ENCODE measurements at regions not wholly inside any gene's neighbourhood (a gene's known extent, or its start where the extent isn't known, plus 50 kb on each side); places are given as distances from the start of the nearest gene placed in this dataset.

DNA sequence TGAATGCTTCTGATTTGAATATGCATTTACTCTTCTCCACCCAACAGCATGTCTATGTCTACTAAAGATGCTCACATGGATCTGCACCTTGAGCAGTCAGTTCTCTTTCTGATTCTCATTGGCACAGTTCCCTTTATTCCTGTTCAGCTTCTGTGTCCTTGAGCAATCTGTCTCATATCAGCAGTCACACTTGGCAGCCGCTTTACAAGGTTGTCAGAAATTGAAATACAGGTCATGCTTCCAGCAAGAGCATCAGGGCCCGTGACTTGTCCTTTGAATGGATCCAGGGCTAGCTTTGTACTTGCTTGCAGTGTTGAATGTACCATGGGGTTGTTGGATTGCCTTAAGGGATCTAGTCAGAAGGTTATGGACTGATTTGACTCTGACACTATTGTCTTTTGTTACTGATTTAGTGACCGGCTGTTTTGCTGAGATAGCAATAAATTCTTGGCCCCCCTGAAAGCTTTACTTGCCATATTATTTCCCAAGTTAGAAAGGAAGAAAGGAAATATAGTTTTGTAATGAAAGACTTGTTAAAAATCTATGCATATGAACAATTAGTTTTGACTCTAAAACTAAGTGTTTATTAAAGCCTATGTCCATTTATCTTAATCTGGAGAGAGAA is 273.4 kb upstream of the ISL1 start:
- H3K4me2 ChIP-seq (ENCODE audit: insufficient read depth in 1 of 2, low read depth in 2 of 2, low read length in 2 of 2), result no peak overlapping the region
- no peaks in the 10 kb centered on the region for H3K27me3 ChIP-seq (replicated peaks in 1 of 4; ENCODE audit: control insufficient read depth in 3 of 4, extremely low read depth in 1 of 4, insufficient read depth in 3 of 4, low read length in 3 of 4)

More for the DNA sequence above, 273.4 kb upstream of the ISL1 start:
- H2AK5ac ChIP-seq (ENCODE audit: low read depth, low read length), result no peak overlapping the region
- no peak overlapping the region for H4K91ac ChIP-seq (replicated peaks; ENCODE audit: insufficient read length, low read length)
- no peak overlapping the region for H2BK5ac ChIP-seq (ENCODE audit: low read depth, low read length)
- H2BK120ac ChIP-seq (replicated peaks; ENCODE audit: low read depth, low read length), result no peak overlapping the region
- H2AFZ ChIP-seq (ENCODE audit: low read length), result no peak overlapping the region
- peak; percentile 45 for TF ChIP-seq MAFK (IDR thresholded peaks at IDR 0.05; ENCODE audit: low read depth, low read length)
- no peak for TF ChIP-seq CREB1 (IDR thresholded peaks at IDR 0.05)
- no peak for TF ChIP-seq SIRT6 (IDR thresholded peaks at IDR 0.05; ENCODE audit: low read length)
- H3K14ac ChIP-seq (ENCODE audit: insufficient read length), result no peak overlapping the region
- no peak overlapping the region for H3K56ac ChIP-seq (replicated peaks; ENCODE audit: insufficient read length, low read depth, low read length)
- WGBS, 2 experiments (ENCODE audit: extremely low coverage in 1 of 2, insufficient coverage in 1 of 2, insufficient read length in 1 of 2, insufficient replicate concordance in 2 of 2, low coverage in 1 of 2, low lambda C conversion rate in 2 of 2, missing lambda C conversion rate in 1 of 2), result 87% methylated on average over 3 of the region's 3 CpGs; no CpG with 5 or more reads in 1 of the 2 experiments
- no peak overlapping the region for H3K4ac ChIP-seq (replicated peaks; ENCODE audit: insufficient read length, low read depth, low read length)
- no peaks in the 10 kb centered on the region for H3K23me2 ChIP-seq (ENCODE audit: low read depth, low read length)
- H3K36me3 ChIP-seq (ENCODE audit: control insufficient read depth in 2 of 4, insufficient read depth in 4 of 4, low read length in 3 of 4), result no peaks in the 10 kb centered on the region
- no peaks in the 10 kb centered on the region for H3K9me3 ChIP-seq (ENCODE audit: insufficient read depth in 2 of 2, low read depth in 1 of 2, low read length in 1 of 2)
- H2BK20ac ChIP-seq (ENCODE audit: low read length), result no peak overlapping the region
- no peak overlapping the region for H3K9ac ChIP-seq (replicated peaks in 1 of 4; ENCODE audit: extremely low read depth in 1 of 4, low read depth in 3 of 4, low read length in 3 of 4)
- DNase-seq (ENCODE audit: low read depth in 1 of 2, low spot score in 2 of 2) (no peak), FAIRE-seq (no peak)
- no peak overlapping the region for H2BK12ac ChIP-seq (ENCODE audit: low read depth, low read length)
- no peak overlapping the region for H4K8ac ChIP-seq (ENCODE audit: extremely low read depth, insufficient read depth, low read length)
- ChIA-PET CTCF (ENCODE audit: partially characterized antibody) (interaction anchor here (0.6 to 0.8 kb wide), 3 partner anchors 47 to 152 kb away, joined by 3 to 4 read pairs (median 3); no protein-coding TSS in a partner anchor), POLR2A (ENCODE audit: partially characterized antibody) (no interaction called here)
- H3K79me2 ChIP-seq (ENCODE audit: control insufficient read depth in 1 of 2, insufficient read depth in 2 of 2, low read length in 2 of 2), result no peaks in the 10 kb centered on the region
- no peak overlapping the region for H3K23ac ChIP-seq (ENCODE audit: insufficient read length)
- H3K27ac ChIP-seq (ENCODE audit: low read depth, low read length), result no peak overlapping the region
- no peaks in the 10 kb centered on the region for H4K20me1 ChIP-seq (replicated peaks in 1 of 2; ENCODE audit: control insufficient read depth in 1 of 2, insufficient read depth in 2 of 2, low read length in 2 of 2)
- no peak overlapping the region for H3K18ac ChIP-seq (ENCODE audit: extremely low read depth, low read length)
- no peaks in the 10 kb centered on the region for H3K79me1 ChIP-seq (ENCODE audit: low read depth, low read length)
- no peak overlapping the region for H3K4me3 ChIP-seq (ENCODE audit: extremely low read depth in 1 of 4, insufficient read depth in 2 of 4, low read depth in 3 of 4, low read length in 4 of 4)
- no peak overlapping the region for H2BK15ac ChIP-seq (ENCODE audit: low read length)
- H3K4me1 ChIP-seq (replicated peaks in 1 of 4; ENCODE audit: control insufficient read depth in 3 of 4, insufficient read depth in 4 of 4, low read length in 3 of 4), result no peaks in the 10 kb centered on the region
- no peak overlapping the region for H4K5ac ChIP-seq (ENCODE audit: insufficient read length, low read depth, low read length)

Data from H1 (cell line).